OCI-LY1 (cell line): ENCODE measurements at regions not wholly inside any gene's neighbourhood (a gene's known extent, or its start where the extent isn't known, plus 50 kb on each side); places are given as distances from the start of the nearest gene placed in this dataset.

ENCODE experiments used
- H2AFZ ChIP-seq: fragments of 200-600 bp; sonication (generic), shearing (Covaris generic); 2 replicates; pipeline ENCODE4 v1.6.0; 2014; ENCODE audit warnings: antibody characterized with exemption, mild to moderate bottlenecking, low read length
- H3F3A ChIP-seq: fragments of 200-600 bp; sonication (generic), shearing (Covaris generic); 2 replicates; pipeline ENCODE4 v1.6.0; 2014; ENCODE audit warnings: mild to moderate bottlenecking, antibody characterized with exemption, low read length, moderate library complexity; ENCODE audit not compliant: insufficient read depth
- H3K27ac ChIP-seq: fragments of 200-600 bp; sonication (generic); 2 replicates; pipeline ENCODE4 v1.5.1; 2014; ENCODE audit warnings: low read length, mixed run types, mild to moderate bottlenecking, low read depth; ENCODE audit not compliant: poor library complexity, severe bottlenecking
- H3K27me3 ChIP-seq: fragments of 200-600 bp; sonication (generic); 2 replicates; pipeline ENCODE4 v1.6.0; 2014; ENCODE audit warnings: antibody characterized with exemption, mild to moderate bottlenecking, low read length, moderate library complexity; ENCODE audit not compliant: insufficient read depth
- H3K36me3 ChIP-seq: fragments of 200-600 bp; sonication (generic); 2 replicates; pipeline ENCODE4 v1.6.1; 2014; ENCODE audit warnings: mild to moderate bottlenecking, antibody characterized with exemption, low read length, moderate library complexity, mixed read lengths; ENCODE audit not compliant: insufficient read depth
- H3K4me1 ChIP-seq: fragments of 200-600 bp; sonication (generic); 2 replicates; pipeline ENCODE4 v1.5.1; 2014; ENCODE audit warnings: mild to moderate bottlenecking, low read length, moderate library complexity; ENCODE audit not compliant: insufficient read depth, severe bottlenecking
- H3K4me2 ChIP-seq: fragments of 200-600 bp; sonication (generic), shearing (Covaris generic); 2 replicates; pipeline ENCODE4 v1.6.1; 2014; ENCODE audit warnings: low read length
- H3K4me3 ChIP-seq: fragments of 200-600 bp; sonication (generic); 2 replicates; pipeline ENCODE4 v1.5.1; 2014; ENCODE audit warnings: low read length, low read depth, mild to moderate bottlenecking, mixed read lengths; ENCODE audit not compliant: poor library complexity, severe bottlenecking
- H3K79me2 ChIP-seq: fragments of 200-600 bp; shearing (Covaris generic); 2 replicates; pipeline ENCODE4 v1.6.1; 2016; ENCODE audit warnings: mixed run types, low read length, mixed read lengths; ENCODE audit not compliant: insufficient read depth
- H3K9ac ChIP-seq: fragments of 200-600 bp; sonication (generic), shearing (Covaris generic); 2 replicates; pipeline ENCODE4 v1.6.1; 2014; ENCODE audit warnings: mild to moderate bottlenecking, low read length, mixed read lengths
- H3K9me2 ChIP-seq: fragments of 200-600 bp; sonication (generic), shearing (Covaris generic); 2 replicates; pipeline ENCODE4 v1.6.1; 2014; ENCODE audit warnings: low read depth, mild to moderate bottlenecking, low read length, mixed read lengths
- H3K9me3 ChIP-seq: fragments of 200-600 bp; shearing (Covaris generic); 2 replicates; pipeline ENCODE4 v1.6.1; 2014; ENCODE audit warnings: low read length, mixed read lengths
- H4K20me1 ChIP-seq: fragments of 200-600 bp; sonication (generic), shearing (Covaris generic); 2 replicates; pipeline ENCODE4 v1.6.0; 2016; ENCODE audit warnings: mild to moderate bottlenecking, low read length; ENCODE audit not compliant: insufficient read depth
- CTCF ChIP-seq: fragments of 200-600 bp; sonication (generic), shearing (Covaris generic); IDR thresholded peaks from 2 replicates; pipeline ENCODE4 v1.5.1; 2017; ENCODE audit warnings: mild to moderate bottlenecking, antibody characterized with exemption, low read length, moderate library complexity, mixed read lengths
- EZH2 ChIP-seq: fragments of 200-600 bp; sonication (generic), shearing (Covaris generic); IDR thresholded peaks from 2 replicates; pipeline ENCODE4 v1.8.0; 2017; ENCODE audit warnings: borderline replicate concordance, mixed run types, mild to moderate bottlenecking, antibody characterized with exemption, low read length, moderate library complexity, mixed read lengths

DNA sequence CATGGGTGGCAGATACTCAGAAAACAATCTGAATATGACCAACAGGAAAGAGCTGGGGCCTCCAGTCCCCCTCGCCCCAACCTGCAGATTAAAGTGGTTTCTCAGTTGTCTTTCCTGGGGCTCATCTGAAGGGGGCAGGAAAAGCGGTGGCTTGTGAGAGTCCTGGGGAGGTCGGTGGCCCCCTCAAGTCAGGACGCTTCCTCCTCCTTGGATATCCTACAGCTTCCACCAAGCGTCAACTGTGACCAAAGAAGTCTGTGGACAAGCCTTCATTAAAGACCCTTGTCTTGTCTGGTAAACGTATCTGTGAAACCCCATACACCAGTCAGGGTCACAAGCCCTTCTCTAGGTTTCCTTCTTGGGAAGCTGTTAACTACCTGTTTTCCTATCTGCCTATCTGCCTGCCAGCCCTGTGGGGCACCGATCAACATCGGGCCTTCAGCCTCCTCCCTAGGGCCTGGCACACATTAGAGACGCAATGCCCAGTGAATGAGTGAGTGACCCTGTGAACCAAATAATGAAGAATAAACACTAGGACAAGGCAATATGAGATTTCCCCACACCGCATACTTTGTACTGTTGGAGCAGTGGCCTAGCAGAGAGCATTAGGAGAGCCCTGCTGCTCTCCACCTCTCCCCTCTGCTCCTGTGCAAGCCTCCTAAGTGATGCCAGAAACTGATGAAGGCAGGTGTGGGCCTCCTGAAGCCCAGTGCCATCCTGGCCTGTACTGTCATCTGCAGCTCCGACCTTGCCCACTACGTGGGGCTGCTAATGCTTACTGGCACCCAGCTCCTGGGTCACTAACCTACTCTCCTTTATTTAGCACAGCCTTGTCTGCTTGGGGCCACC lies 1317.8 kb downstream of the UQCRFS1 start:
- no peaks in the 10 kb centered on the region for H4K20me1 ChIP-seq
- no peaks in the 10 kb centered on the region for H3K4me1 ChIP-seq
- no peaks in the 10 kb centered on the region for H3K9me3 ChIP-seq
- no peaks in the 10 kb centered on the region for H3K9me2 ChIP-seq
- no peak overlapping the region for H3K4me2 ChIP-seq
- H3K9ac ChIP-seq: no peak overlapping the region
- no peaks in the 10 kb centered on the region for H3K79me2 ChIP-seq
- no peaks in the 10 kb centered on the region for H3K27me3 ChIP-seq
- no peak overlapping the region for H2AFZ ChIP-seq
- H3K27ac ChIP-seq: no peak overlapping the region
- no peak overlapping the region for H3K4me3 ChIP-seq
- no peak for TF ChIP-seq EZH2
- no peak for TF ChIP-seq CTCF
- H3F3A ChIP-seq: no peaks in the 10 kb centered on the region
- H3K36me3 ChIP-seq: no peaks in the 10 kb centered on the region

GRCh38 chr19:27892500-27892899 lies 1320.5 kb downstream of the UQCRFS1 start:
- Histone ChIP-seq H3K9ac (no peak overlapping the region), H3K9me3 (no peaks in the 10 kb centered on the region), H2AFZ (no peak overlapping the region), H3K9me2 (no peaks in the 10 kb centered on the region), H3K4me3 (no peak overlapping the region), H3K36me3 (no peaks in the 10 kb centered on the region), H3K27ac (no peak overlapping the region), H3K27me3 (no peaks in the 10 kb centered on the region), H4K20me1 (no peaks in the 10 kb centered on the region), H3F3A (no peaks in the 10 kb centered on the region), H3K4me1 (no peaks in the 10 kb centered on the region), H3K4me2 (no peak overlapping the region), H3K79me2 (no peaks in the 10 kb centered on the region)
- TF ChIP-seq CTCF (no peak), EZH2 (no peak)

DNA sequence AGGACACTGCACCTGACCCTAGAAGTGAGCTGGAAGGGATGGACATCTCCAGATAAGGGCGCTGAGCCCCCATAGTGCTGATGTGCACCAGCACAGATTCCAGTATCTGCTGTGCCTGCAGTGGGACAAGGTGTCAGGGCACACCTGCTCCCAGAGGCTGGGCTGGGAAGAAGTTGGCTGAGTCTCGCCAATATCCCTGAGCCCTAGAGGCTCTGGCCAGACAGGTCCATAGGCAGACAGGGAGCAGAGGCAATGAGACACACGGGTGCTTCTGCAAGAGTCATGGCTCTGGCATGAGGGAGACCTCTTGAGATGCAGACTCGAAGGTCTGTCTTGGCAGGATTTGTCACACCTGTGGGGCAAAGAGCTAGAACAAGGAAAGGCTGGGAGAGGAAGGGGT lies 1321.5 kb downstream of the UQCRFS1 start:
- H3K4me3 ChIP-seq: no peak overlapping the region
- H3K9me2 ChIP-seq: no peaks in the 10 kb centered on the region
- H3K9me3 ChIP-seq: no peaks in the 10 kb centered on the region
- H3K27me3 ChIP-seq: no peaks in the 10 kb centered on the region
- no peaks in the 10 kb centered on the region for H3K36me3 ChIP-seq
- no peak overlapping the region for H3K9ac ChIP-seq
- H3K27ac ChIP-seq: no peak overlapping the region
- H3K4me1 ChIP-seq: no peaks in the 10 kb centered on the region
- no peaks in the 10 kb centered on the region for H3K79me2 ChIP-seq
- no peak overlapping the region for H3K4me2 ChIP-seq
- TF ChIP-seq CTCF (no peak), EZH2 (no peak)
- no peaks in the 10 kb centered on the region for H4K20me1 ChIP-seq
- no peaks in the 10 kb centered on the region for H3F3A ChIP-seq
- H2AFZ ChIP-seq: no peak overlapping the region
